H1 (cell line): ENCODE measurements at regions not wholly inside any gene's neighbourhood (a gene's known extent, or its start where the extent isn't known, plus 50 kb on each side); places are given as distances from the start of the nearest gene placed in this dataset.
A peak's percentile ranks its signal among the peaks of the same experiment; 100 is the strongest.

ENCODE experiments used
- CBX5 ChIP-seq: fragments of 300-800, 300-1000 bp; sonication (generic); IDR thresholded peaks from 2 replicates; pipeline ENCODE4 v1.7.1; 2016; ENCODE audit warnings: antibody characterized with exemption, low read length, low read depth
- CTBP2 ChIP-seq: IDR thresholded peaks from 2 replicates; pipeline ENCODE4 v1.7.0; 2011; ENCODE audit warnings: borderline replicate concordance, mild to moderate bottlenecking, moderate library complexity, mixed read lengths, low read length; ENCODE audit not compliant: insufficient read depth, insufficient read length
- KDM5A ChIP-seq: fragments of 200-600 bp; IDR thresholded peaks from 2 replicates; pipeline ENCODE4 v1.7.1; 2012; ENCODE audit warnings: mild to moderate bottlenecking, low read length, inconsistent platforms, mixed read lengths
- MAFK ChIP-seq: IDR thresholded peaks from 2 replicates; pipeline ENCODE4 v1.6.1; 2012; ENCODE audit warnings: low read depth, mild to moderate bottlenecking, improper control_type of control experiment, low read length
- POLR2AphosphoS5 ChIP-seq: IDR thresholded peaks from 2 replicates; pipeline ENCODE4 v1.6.1; 2011; ENCODE audit warnings: low read depth, low read length
- RAD21 ChIP-seq, 2 experiments: IDR thresholded peaks in 1 of 2; conservative IDR thresholded peaks in 1 of 2; 2 replicates each; pipeline ENCODE4 v1.6.1; 2011; ENCODE audit warnings: low read depth in 2 of 2, low read length in 2 of 2, improper control_type of control experiment in 1 of 2, inconsistent platforms in 1 of 2, mild to moderate bottlenecking in 1 of 2, moderate library complexity in 1 of 2
- RNF2 ChIP-seq: fragments of 200-900, 300-1000 bp; sonication (generic); IDR thresholded peaks from 2 replicates; pipeline ENCODE4 v1.7.1; 2016; ENCODE audit warnings: borderline replicate concordance, low read depth, mild to moderate bottlenecking, antibody characterized with exemption, low read length; ENCODE audit not compliant: poor library complexity, severe bottlenecking; ENCODE audit errors: missing control alignments
- SP2 ChIP-seq: IDR thresholded peaks from 2 replicates; pipeline ENCODE4 v1.6.1; 2012; ENCODE audit warnings: mild to moderate bottlenecking, low read length, inconsistent platforms
- TCF12 ChIP-seq: IDR thresholded peaks from 2 replicates; pipeline ENCODE4 v1.6.1; 2011; ENCODE audit warnings: low read depth, mild to moderate bottlenecking, low read length
- TEAD4 ChIP-seq: IDR thresholded peaks from 2 replicates; pipeline ENCODE4 v1.6.1; 2012; ENCODE audit warnings: low read depth, low read length, inconsistent platforms, mixed read lengths

- TF ChIP-seq RNF2, result no peak
- TF ChIP-seq MAFK, result no peak
- TF ChIP-seq CBX5, result no peak
- TF ChIP-seq SP2, result no peak
- TF ChIP-seq RAD21 (IDR thresholded peaks at IDR 0.05 in 1 of 2, conservative IDR thresholded peaks at IDR 0.05 in 1 of 2; ENCODE audit: low read depth in 2 of 2, low read length in 2 of 2), result no peak
- no peak for TF ChIP-seq POLR2AphosphoS5
- no peak for TF ChIP-seq CTBP2
- TF ChIP-seq KDM5A, result no peak
- TF ChIP-seq TEAD4, result peak; percentile 50; the same call in 1 of the 2 replicates
- peak; percentile 86 for TF ChIP-seq TCF12
Measured at GRCh38 chr10:10475812-10476211, 541.9 kb upstream of the CELF2 start (continued).
